Activated naive CD4-positive, alpha-beta T cell treated with anti-CD3 and anti-CD28 coated beads, Interleukin-2, amount 50 U/mL, for 24 hours (primary cell): ENCODE measurements at regions not wholly inside any gene's neighbourhood (a gene's known extent, or its start where the extent isn't known, plus 50 kb on each side); places are given as distances from the start of the nearest gene placed in this dataset.

Source experiments
- H3K27ac Mint-ChIP-seq: one replicate; pipeline ENCODE4 v1.8.0; 2021; ENCODE audit warnings: mild to moderate bottlenecking, mixed read lengths
- H3K27me3 Mint-ChIP-seq: one replicate; pipeline ENCODE4 v1.8.0; 2021; ENCODE audit warnings: mixed read lengths
- H3K36me3 Mint-ChIP-seq: one replicate; pipeline ENCODE4 v1.8.0; 2021; ENCODE audit warnings: mixed read lengths
- H3K4me1 Mint-ChIP-seq: one replicate; pipeline ENCODE4 v1.8.0; 2021; ENCODE audit warnings: mixed read lengths
- H3K4me3 Mint-ChIP-seq: one replicate; pipeline ENCODE4 v1.8.0; 2021; ENCODE audit warnings: mild to moderate bottlenecking, mixed read lengths
- H3K9me3 Mint-ChIP-seq: one replicate; pipeline ENCODE4 v1.8.0; 2021; ENCODE audit warnings: mixed read lengths

DNA sequence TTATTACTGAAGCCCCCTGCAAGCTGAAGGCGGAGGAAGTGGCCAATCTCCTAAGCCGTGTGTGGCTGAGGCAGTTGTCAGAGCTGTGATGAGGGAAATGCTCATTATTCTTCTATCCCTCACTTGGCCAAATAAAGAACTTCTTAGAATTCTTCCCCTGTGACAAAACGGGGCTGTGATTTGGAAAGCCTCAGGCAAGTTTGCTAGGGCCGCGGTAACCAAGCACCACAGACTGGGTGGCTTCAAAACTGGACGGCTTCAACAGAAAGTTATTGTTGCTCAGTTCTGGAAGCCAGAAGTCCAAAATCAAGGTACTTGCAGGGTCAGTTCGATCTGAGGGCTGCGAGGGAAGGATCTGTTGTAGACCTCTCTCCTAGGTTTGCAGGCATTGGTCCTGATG, 72.3 kb upstream of the STEAP1B start:
- H3K36me3 Mint-ChIP-seq: no peaks in the 10 kb centered on the region
- H3K4me1 Mint-ChIP-seq: peaks cover 5% of the 10 kb centered on the region
- H3K27me3 Mint-ChIP-seq: peaks cover 6% of the 10 kb centered on the region
- H3K9me3 Mint-ChIP-seq: no peaks in the 10 kb centered on the region
- H3K27ac Mint-ChIP-seq: no peak overlapping the region
- no peak overlapping the region for H3K4me3 Mint-ChIP-seq

- Mint-ChIP-seq H3K9me3 (no peaks in the 10 kb centered on the region), H3K27ac (no peak overlapping the region), H3K36me3 (no peaks in the 10 kb centered on the region), H3K27me3 (peaks cover 9% of the 10 kb centered on the region), H3K4me3 (no peak overlapping the region), H3K4me1 (peaks cover 5% of the 10 kb centered on the region)
These were observed 71.8 kb upstream of the STEAP1B start for GRCh38 chr7:22571766-22572165.

DNA sequence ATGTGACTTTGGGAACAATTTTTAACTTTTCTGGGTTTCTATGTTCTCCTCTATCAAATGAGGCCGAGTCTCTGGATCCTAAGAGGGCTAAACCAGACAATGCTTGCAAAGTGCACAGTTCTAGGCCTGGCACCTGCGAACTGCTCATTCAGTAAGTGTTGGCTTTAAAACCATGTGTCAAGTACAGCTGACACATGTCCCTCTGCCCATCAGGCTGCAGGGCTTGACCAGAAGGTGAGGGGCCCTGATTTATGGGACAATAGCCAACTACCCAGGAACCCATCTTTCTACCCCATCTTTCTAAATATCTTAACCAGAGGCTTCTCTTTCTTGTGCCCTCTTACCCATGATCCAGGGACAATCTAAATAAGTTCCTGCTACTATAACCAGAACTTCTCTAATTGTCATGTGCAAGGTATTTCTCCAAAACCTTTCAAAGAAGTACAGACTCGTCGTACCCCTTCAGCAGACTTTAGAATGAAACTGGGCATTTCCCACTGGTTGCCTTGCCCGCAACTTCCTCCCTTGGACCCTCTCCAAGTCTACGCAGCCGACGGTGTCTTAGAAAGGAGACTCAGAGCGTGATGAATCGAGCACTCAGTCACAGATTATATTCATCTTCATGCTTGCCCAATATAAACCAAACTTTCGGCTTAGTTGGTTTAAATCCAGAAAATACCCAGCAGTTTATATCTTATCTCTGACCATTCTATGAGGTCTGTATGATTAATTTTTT, 69.8 kb upstream of the STEAP1B start:
- Mint-ChIP-seq H3K27ac (no peak overlapping the region), H3K4me3 (no peak overlapping the region), H3K36me3 (no peaks in the 10 kb centered on the region), H3K4me1 (peaks cover 21% of the 10 kb centered on the region), H3K9me3 (no peaks in the 10 kb centered on the region), H3K27me3 (peaks cover 9% of the 10 kb centered on the region)

DNA sequence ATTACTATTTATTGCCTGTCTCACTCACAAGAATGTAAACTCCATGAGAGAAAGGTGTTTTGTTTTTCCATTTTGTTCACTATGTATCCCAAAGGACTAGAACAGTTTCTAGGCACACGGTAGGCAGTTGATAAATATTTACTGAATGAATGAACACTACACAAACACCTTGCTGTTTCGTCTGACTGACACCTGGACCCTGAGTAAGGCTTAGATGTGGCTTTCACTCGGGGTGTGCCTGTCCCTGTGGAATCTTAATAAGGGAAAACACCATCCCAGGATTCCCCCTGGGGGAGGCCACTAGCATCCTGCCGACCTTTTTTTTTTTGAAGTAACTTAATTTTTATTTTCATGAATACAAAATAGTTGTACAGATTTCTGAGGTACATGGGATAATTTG, 66.6 kb upstream of the STEAP1B start:
- H3K27ac Mint-ChIP-seq: no peak overlapping the region
- no peaks in the 10 kb centered on the region for H3K36me3 Mint-ChIP-seq
- peaks cover 46% of the 10 kb centered on the region for H3K4me1 Mint-ChIP-seq

DNA sequence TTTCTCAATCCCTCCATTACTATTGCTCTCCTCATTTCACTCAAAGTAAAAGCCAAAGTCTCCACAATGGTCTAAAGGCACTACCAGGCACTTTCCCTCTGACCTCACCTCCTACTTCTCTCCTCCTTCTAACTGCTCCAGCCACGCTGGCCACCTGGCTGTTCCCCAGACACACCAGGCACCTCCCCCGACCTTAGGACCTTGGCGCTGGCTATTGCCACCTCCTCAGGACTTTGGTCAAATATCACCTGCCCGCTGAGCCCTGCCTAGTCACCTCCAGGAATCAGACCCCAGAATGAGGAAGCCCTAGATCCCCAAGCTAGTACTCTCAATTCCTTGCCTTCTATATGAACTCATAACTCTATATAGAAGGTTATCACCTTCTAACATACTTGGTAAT, 66.2 kb upstream of the STEAP1B start:
- Mint-ChIP-seq H3K4me1 (peaks cover 46% of the 10 kb centered on the region), H3K9me3 (no peaks in the 10 kb centered on the region), H3K4me3 (no peak overlapping the region), H3K36me3 (no peaks in the 10 kb centered on the region), H3K27me3 (peaks cover 4% of the 10 kb centered on the region), H3K27ac (peak overlapping the region; percentile 3)

More for the DNA sequence above, 66.6 kb upstream of the STEAP1B start:
- H3K27me3 Mint-ChIP-seq: peaks cover 4% of the 10 kb centered on the region
- no peak overlapping the region for H3K4me3 Mint-ChIP-seq
- no peaks in the 10 kb centered on the region for H3K9me3 Mint-ChIP-seq

DNA sequence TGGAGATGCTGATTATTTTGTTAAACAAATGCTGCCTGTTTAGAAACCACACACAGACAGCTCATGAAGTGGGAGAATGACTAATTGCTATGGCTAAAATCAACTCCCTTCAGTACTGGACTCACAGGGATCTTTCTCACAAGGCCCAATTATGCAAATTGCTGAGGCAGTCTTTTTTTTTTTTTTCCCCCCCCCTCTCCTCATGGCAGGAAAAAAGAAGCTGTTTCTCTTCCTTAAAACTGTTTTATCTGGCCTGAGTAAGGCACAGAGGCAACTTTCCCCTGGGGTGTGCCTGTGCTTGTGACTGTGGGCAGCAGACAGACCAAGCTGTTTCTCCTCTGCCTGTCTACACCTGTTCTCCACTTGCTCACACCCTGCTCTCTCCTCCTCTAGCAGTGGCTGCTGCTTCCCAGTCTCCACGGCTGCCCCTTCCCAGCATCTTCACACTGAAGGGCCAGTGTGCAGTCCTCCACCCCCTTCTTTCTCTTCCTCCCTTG, 65.4 kb upstream of the STEAP1B start:
- H3K4me1 Mint-ChIP-seq: peaks cover 46% of the 10 kb centered on the region
- peak overlapping the region; percentile 3 for H3K27ac Mint-ChIP-seq
- H3K27me3 Mint-ChIP-seq: peaks cover 4% of the 10 kb centered on the region

GRCh38 chr7:22564511-22565045, 64.6 kb upstream of the STEAP1B start:
- peak overlapping the region; percentile 33 for H3K4me3 Mint-ChIP-seq
- peaks cover 4% of the 10 kb centered on the region for H3K27me3 Mint-ChIP-seq
- no peaks in the 10 kb centered on the region for H3K9me3 Mint-ChIP-seq
- peaks cover 45% of the 10 kb centered on the region for H3K4me1 Mint-ChIP-seq
- no peak overlapping the region for H3K27ac Mint-ChIP-seq
- no peaks in the 10 kb centered on the region for H3K36me3 Mint-ChIP-seq

More for the DNA sequence above, 65.4 kb upstream of the STEAP1B start:
- Mint-ChIP-seq H3K4me3 (peak overlapping the region; percentile 11), H3K36me3 (no peaks in the 10 kb centered on the region), H3K9me3 (no peaks in the 10 kb centered on the region)

DNA sequence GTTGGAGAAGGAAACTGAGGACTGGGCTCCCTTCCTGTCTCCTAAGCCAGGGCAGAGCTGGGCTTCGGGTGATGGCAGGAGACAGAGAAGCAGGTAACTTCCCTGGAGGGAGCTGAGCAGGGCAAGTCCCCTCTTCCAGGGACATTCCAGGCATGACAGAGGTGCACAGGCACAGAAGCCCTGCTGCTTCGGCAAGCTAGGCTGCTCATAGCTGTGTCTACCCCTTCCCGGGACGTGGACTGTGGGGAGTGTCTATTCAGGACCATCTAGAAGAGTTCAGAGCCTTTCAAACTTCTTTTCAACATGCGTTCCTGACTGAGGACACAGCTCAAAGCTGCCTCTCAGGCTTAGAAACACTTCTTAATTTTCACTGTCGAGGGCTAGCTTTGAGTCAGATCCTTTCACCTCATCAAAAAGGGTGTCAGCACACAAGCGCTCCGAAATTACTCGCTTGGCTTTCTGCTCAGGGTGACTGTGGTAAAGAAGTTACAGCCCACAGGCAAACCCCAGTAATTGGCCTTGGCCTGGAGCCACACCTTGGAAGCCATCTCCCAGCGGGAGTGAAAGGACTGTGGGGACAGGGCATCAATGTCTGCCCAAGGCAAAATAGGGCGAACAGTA, 63.7 kb upstream of the STEAP1B start:
- Mint-ChIP-seq H3K36me3 (no peaks in the 10 kb centered on the region), H3K4me3 (peak overlapping the region; percentile 47)

GRCh38 chr7:22563032-22563501, 63.1 kb upstream of the STEAP1B start:
- no peaks in the 10 kb centered on the region for H3K9me3 Mint-ChIP-seq
- peaks cover 4% of the 10 kb centered on the region for H3K27me3 Mint-ChIP-seq
- no peaks in the 10 kb centered on the region for H3K36me3 Mint-ChIP-seq
- H3K4me1 Mint-ChIP-seq: peaks cover 45% of the 10 kb centered on the region
- H3K4me3 Mint-ChIP-seq: peak overlapping the region; percentile 62
- no peak overlapping the region for H3K27ac Mint-ChIP-seq

More for the DNA sequence above, 63.7 kb upstream of the STEAP1B start:
- H3K27me3 Mint-ChIP-seq: peaks cover 4% of the 10 kb centered on the region
- H3K9me3 Mint-ChIP-seq: no peaks in the 10 kb centered on the region
- H3K27ac Mint-ChIP-seq: no peak overlapping the region
- H3K4me1 Mint-ChIP-seq: peaks cover 45% of the 10 kb centered on the region

DNA sequence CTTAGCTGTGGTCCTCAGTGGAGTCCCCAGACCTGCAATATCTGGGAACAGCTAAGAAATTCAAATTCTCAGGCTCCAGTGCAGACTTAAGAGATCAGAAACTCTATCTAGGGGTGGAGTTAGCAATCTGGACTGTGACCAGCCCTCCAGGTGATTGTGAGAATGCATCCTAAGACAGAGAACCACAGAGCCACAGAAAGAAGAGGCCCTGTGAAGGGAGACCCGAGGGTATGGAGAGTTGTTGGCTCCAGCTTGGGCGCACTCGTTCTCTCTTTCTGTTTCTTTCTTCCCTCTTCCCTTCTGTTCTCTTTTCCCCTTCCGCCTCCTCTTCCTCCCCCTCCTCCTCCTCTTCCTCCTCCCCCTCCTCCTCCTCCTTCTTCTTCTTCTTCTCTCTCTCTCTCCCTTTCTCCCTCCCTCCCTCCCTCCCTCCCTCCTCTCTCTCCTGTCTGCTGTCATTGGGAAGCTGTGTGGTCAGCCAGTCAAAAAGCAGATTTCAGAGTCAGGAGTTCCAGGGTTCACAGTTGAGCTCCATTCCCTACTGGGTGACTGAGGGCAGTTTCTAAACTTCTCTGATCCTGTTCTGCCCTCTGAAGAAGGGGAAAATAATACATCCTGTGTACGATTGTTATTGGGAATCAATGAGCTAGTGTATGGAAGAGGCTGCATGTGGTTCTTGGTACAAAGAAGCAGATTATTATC, 62.1 kb upstream of the STEAP1B start:
- Mint-ChIP-seq H3K27ac (no peak overlapping the region), H3K4me3 (no peak overlapping the region), H3K36me3 (no peaks in the 10 kb centered on the region), H3K27me3 (peaks cover under 1% of the 10 kb centered on the region), H3K4me1 (peaks cover 45% of the 10 kb centered on the region), H3K9me3 (no peaks in the 10 kb centered on the region)

DNA sequence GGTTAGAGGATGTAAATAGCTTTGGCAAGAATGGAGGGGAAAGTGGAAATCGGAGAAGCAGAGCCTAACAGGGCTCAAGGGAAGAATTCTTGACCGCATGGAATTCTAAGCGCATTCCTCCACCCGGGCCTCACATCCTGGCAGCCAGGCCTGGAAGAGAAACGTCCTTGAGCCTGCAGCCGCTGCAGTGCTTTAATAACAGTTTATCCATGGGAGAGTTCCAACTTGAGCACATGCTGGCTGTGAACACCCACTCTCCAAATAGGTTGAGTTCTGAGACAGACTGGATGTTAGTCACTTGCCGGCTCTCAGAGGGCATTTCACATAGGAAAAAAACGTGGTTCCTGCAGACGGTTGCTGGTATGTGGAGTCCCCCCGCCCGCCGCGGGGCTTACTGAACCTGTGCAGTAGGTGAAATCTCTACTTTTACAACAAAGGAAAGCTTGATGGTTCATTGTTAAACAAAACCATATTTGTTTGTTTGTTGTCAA, 61.4 kb upstream of the STEAP1B start:
- Mint-ChIP-seq H3K27me3 (no peaks in the 10 kb centered on the region), H3K9me3 (no peaks in the 10 kb centered on the region), H3K36me3 (no peaks in the 10 kb centered on the region), H3K4me3 (no peak overlapping the region), H3K27ac (no peak overlapping the region), H3K4me1 (peaks cover 45% of the 10 kb centered on the region)

DNA sequence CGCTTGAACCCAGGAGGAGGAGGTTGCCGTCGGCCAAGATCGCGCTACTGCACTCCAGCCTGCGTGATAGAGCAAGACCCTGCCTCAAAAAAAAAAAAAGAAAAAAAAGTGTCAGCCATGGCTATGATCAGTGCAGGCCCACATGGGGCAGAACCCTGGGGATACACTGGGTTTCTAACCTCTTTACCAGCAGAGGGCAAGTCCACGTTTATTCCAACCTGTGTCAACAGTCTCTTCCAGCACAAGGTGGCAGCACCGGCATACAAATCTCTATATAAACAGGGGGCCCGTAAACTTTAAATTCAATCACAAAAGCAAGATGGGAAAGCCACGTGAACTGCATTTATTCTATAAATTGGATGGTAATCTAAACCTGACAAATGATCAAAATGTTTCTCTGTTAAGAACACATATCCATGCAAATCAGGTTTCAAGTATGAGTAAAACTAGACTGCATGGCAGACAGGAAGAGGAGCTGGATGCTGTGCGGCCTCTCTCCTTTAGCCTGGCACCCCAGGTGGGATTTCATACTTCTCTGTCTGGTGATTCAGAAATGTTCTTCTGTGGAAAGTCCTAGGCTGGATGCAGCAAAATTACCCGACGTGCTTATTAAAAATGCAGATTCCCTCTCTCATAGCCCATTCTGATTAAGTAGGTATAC, 60.0 kb upstream of the STEAP1B start:
- H3K27ac Mint-ChIP-seq: no peak overlapping the region
- peaks cover 4% of the 10 kb centered on the region for H3K27me3 Mint-ChIP-seq
- no peaks in the 10 kb centered on the region for H3K9me3 Mint-ChIP-seq
- no peak overlapping the region for H3K4me3 Mint-ChIP-seq
- peaks cover 31% of the 10 kb centered on the region for H3K4me1 Mint-ChIP-seq
- H3K36me3 Mint-ChIP-seq: no peaks in the 10 kb centered on the region

GRCh38 chr7:22557167-22557566, 57.2 kb upstream of the STEAP1B start:
- Mint-ChIP-seq H3K9me3 (no peaks in the 10 kb centered on the region), H3K27ac (no peak overlapping the region), H3K4me1 (peaks cover 4% of the 10 kb centered on the region), H3K27me3 (peaks cover 6% of the 10 kb centered on the region), H3K36me3 (no peaks in the 10 kb centered on the region), H3K4me3 (no peak overlapping the region)

DNA sequence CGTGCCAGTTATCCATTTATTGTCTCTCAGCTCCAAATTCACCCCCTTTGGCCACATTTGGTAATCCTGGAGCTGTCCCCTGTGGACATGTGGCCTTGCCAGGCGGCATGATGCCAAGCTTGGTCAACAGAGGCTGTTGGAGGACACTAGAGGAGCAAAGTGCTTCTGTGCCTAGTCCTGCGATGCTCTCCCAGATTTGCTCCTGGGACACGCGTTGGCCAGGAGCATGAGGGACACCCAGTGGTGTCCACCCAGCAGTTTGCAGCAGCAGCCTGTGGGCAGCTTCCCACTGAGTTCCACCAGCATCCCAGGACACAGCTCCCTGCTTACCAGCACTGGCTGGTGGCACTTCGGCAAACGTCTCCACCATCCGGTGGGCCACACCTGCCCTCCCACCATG, 55.5 kb upstream of the STEAP1B start:
- H3K27ac Mint-ChIP-seq: no peak overlapping the region
- H3K27me3 Mint-ChIP-seq: peaks cover 15% of the 10 kb centered on the region
- H3K9me3 Mint-ChIP-seq: no peaks in the 10 kb centered on the region
- H3K4me3 Mint-ChIP-seq: no peak overlapping the region
- no peaks in the 10 kb centered on the region for H3K36me3 Mint-ChIP-seq
- peaks cover 4% of the 10 kb centered on the region for H3K4me1 Mint-ChIP-seq

- Mint-ChIP-seq H3K27me3 (peaks cover 23% of the 10 kb centered on the region), H3K4me1 (peaks cover 8% of the 10 kb centered on the region), H3K4me3 (no peak overlapping the region), H3K9me3 (no peaks in the 10 kb centered on the region), H3K36me3 (no peaks in the 10 kb centered on the region), H3K27ac (no peak overlapping the region)
These were observed 54.2 kb upstream of the STEAP1B start for GRCh38 chr7:22554184-22554583.
